ENCODE measurements at regions not wholly inside any gene's neighbourhood (a gene's known extent, or its start where the extent isn't known, plus 50 kb on each side); places are given as distances from the start of the nearest gene placed in this dataset.

DNA sequence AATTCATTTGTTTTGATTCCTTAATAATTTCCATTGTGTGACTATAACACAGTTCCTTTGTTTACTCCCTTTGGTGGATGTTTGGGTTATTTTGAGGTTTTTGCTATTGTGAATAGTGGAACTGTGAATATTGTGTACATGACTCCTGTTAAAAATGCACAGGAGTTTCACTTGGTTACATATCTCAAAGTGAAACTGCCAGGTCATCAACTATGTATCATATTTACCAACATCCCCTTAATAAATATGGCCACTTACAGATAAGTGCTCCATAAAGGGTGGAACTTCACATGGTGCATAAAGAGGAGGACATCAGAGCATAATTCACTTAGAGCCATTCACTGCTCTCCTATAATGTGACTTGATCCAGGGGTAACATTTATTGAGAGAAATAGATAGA lies 328.9 kb downstream of the SEC23A start:
- H3K27ac Mint-ChIP-seq, result no peak overlapping the region
- H3K4me3 Mint-ChIP-seq (ENCODE audit: low read depth), result no peak overlapping the region
- no peaks in the 10 kb centered on the region for H3K9me3 Mint-ChIP-seq
- H3K36me3 Mint-ChIP-seq (ENCODE audit: low read depth), result no peaks in the 10 kb centered on the region
- intact Hi-C loops (cut with micrococcal nuclease), result no loop called here
- H3K27me3 Mint-ChIP-seq (ENCODE audit: low read depth), result no peaks in the 10 kb centered on the region
- no peak for DNase-seq (ENCODE audit: low spot score)
- H3K4me1 Mint-ChIP-seq (ENCODE audit: low read depth), result no peaks in the 10 kb centered on the region

DNA sequence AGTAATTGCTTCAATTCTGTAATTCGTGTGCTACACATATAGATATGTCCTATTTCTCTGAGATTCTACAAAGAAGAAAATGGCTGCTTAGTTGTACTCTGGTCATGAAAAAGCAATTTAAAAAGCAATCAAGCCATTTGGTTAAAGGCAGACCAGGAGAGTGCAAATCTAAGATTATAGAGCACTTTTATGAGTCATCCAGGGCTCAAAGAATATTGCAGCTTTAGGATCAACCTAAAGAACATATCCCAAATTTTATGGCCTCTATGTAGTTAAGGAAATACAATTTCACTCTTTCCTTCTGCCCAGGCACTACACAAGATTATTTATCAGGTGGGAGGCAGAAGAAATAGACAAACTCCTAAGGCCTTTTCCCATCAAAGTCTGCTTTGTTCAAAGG lies 332.8 kb downstream of the SEC23A start:
- Mint-ChIP-seq H3K4me3 (ENCODE audit: low read depth) (no peak overlapping the region), H3K4me1 (ENCODE audit: low read depth) (no peaks in the 10 kb centered on the region), H3K27me3 (ENCODE audit: low read depth) (no peaks in the 10 kb centered on the region), H3K36me3 (ENCODE audit: low read depth) (no peaks in the 10 kb centered on the region), H3K27ac (no peak overlapping the region), H3K9me3 (no peaks in the 10 kb centered on the region)
- intact Hi-C loops (cut with micrococcal nuclease), result no loop called here
- no peak for DNase-seq (ENCODE audit: low spot score)

DNA sequence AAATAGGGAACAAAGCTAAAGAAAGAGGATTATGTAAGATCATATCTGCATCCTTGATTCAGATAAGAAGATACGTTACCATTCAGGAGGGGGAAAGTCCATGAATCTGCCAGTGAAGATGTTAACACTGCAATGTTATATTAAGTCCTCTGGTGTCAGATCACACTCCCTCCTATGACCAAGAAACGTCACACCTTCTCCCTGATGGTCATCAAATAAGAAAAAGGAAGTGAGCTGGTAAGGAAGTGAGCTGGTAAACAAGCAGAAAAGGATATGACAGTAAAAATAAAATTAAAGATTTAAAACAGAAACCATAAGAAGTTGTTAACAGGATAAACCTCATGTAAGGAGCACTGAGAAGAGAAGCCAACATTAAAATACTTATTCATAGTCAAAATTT lies 340.2 kb downstream of the SEC23A start:
- H3K4me1 Mint-ChIP-seq (ENCODE audit: low read depth), result no peaks in the 10 kb centered on the region
- no peak for DNase-seq (ENCODE audit: low spot score)
- intact Hi-C loops (cut with micrococcal nuclease), result no loop called here
- no peaks in the 10 kb centered on the region for H3K27me3 Mint-ChIP-seq (ENCODE audit: low read depth)
- H3K4me3 Mint-ChIP-seq (ENCODE audit: low read depth), result no peak overlapping the region
- no peaks in the 10 kb centered on the region for H3K9me3 Mint-ChIP-seq
- H3K36me3 Mint-ChIP-seq (ENCODE audit: low read depth), result no peaks in the 10 kb centered on the region
- no peak overlapping the region for H3K27ac Mint-ChIP-seq

DNA sequence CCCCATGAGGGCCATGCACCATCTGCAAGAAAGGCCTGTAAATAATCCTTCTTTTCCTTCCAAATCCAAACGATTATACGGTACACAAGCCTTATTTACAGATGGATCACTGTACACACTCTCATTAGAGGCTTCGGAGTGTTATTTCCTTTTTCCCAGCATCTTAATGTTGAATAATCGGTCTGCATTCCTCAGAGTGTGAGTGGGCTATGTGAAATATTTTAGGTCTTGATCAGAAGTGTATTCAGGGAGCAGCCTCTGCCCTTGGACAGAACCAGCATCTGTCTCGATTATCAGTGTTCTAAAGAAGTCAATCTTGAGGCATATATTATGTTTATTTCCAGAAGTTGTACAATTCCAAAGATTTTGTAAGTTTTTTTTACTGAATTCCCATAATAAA lies 340.6 kb downstream of the SEC23A start:
- H3K27ac Mint-ChIP-seq, result no peak overlapping the region
- H3K36me3 Mint-ChIP-seq (ENCODE audit: low read depth), result no peaks in the 10 kb centered on the region
- no peak for DNase-seq (ENCODE audit: low spot score)
- H3K9me3 Mint-ChIP-seq, result no peaks in the 10 kb centered on the region
- no peaks in the 10 kb centered on the region for H3K27me3 Mint-ChIP-seq (ENCODE audit: low read depth)
- intact Hi-C loops (cut with micrococcal nuclease), result no loop called here
- no peak overlapping the region for H3K4me3 Mint-ChIP-seq (ENCODE audit: low read depth)
- H3K4me1 Mint-ChIP-seq (ENCODE audit: low read depth), result no peaks in the 10 kb centered on the region

DNA sequence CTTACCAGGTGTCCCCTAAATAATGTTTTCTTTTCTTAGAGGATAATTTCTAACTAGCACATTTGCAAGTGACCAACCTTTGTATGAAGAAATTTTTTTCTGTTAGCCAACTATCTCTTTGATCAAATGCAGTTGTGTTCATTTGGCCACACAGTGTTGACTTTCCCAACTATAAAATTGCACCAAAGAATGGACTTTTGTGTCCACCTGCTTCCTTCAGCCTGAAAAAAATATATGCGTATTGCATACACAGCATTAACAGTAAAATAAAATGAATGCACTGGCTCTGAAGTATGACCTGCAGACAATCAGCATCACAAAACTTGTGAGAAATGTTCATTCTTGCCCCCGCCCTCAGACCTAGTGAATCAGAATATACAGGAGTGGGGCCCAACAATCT lies 342.0 kb downstream of the SEC23A start:
- no peak overlapping the region for H3K4me3 Mint-ChIP-seq (ENCODE audit: low read depth)
- H3K27me3 Mint-ChIP-seq (ENCODE audit: low read depth), result no peaks in the 10 kb centered on the region
- no peaks in the 10 kb centered on the region for H3K4me1 Mint-ChIP-seq (ENCODE audit: low read depth)
- intact Hi-C loops (cut with micrococcal nuclease), result no loop called here
- no peak for DNase-seq (ENCODE audit: low spot score)
- H3K27ac Mint-ChIP-seq, result no peak overlapping the region
- H3K36me3 Mint-ChIP-seq (ENCODE audit: low read depth), result no peaks in the 10 kb centered on the region
- no peaks in the 10 kb centered on the region for H3K9me3 Mint-ChIP-seq

DNA sequence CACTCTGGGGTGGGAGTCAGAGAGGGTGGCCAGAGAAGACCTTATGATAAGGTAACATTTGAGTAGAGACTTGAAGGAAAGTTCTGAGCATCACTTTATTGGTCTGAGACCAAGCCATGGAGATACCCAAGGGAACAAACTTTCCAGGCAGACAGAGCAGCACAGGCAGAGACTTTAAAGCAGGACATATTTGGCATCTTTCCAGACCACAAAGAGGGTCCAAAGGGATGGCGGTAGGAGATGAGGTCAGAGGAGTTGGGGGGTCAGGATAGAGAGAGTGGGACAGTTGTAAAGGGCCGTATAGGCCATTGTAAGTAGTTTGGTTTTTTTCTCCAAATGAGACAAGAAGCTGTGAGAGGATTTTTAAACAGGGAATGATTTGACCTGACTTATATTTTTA lies 344.4 kb downstream of the SEC23A start:
- intact Hi-C loops (cut with micrococcal nuclease), result no loop called here

DNA sequence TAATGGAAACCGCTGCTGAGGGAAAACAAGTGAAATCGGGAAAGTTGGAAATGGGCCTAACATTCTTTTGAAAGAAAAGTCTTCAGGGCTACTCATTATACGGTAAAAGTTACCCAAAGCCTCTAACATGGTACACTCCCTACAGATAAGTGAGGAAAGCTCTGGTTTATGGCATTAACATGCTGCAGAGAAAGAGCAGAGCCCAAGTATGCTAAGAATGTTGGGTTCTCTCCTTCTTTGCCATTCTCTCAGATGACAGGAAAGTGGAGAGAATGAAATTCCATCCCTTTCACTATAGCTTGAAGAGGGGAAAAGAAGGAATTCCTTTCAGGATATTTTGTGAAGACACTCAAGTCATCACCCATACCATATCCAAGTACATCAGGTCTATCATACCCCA lies 348.0 kb downstream of the SEC23A start:
- H3K27ac Mint-ChIP-seq, result no peak overlapping the region
- no peaks in the 10 kb centered on the region for H3K27me3 Mint-ChIP-seq (ENCODE audit: low read depth)
- no peaks in the 10 kb centered on the region for H3K9me3 Mint-ChIP-seq
- intact Hi-C loops (cut with micrococcal nuclease), result no loop called here
- DNase-seq (ENCODE audit: low spot score), result no peak
- no peak overlapping the region for H3K4me3 Mint-ChIP-seq (ENCODE audit: low read depth)
- H3K36me3 Mint-ChIP-seq (ENCODE audit: low read depth), result no peaks in the 10 kb centered on the region
- no peaks in the 10 kb centered on the region for H3K4me1 Mint-ChIP-seq (ENCODE audit: low read depth)

More for the DNA sequence above, 344.4 kb downstream of the SEC23A start:
- no peak for DNase-seq (ENCODE audit: low spot score)
- no peaks in the 10 kb centered on the region for H3K4me1 Mint-ChIP-seq (ENCODE audit: low read depth)
- H3K36me3 Mint-ChIP-seq (ENCODE audit: low read depth), result no peaks in the 10 kb centered on the region
- no peaks in the 10 kb centered on the region for H3K27me3 Mint-ChIP-seq (ENCODE audit: low read depth)
- H3K9me3 Mint-ChIP-seq, result no peaks in the 10 kb centered on the region
- no peak overlapping the region for H3K27ac Mint-ChIP-seq
- H3K4me3 Mint-ChIP-seq (ENCODE audit: low read depth), result no peak overlapping the region

DNA sequence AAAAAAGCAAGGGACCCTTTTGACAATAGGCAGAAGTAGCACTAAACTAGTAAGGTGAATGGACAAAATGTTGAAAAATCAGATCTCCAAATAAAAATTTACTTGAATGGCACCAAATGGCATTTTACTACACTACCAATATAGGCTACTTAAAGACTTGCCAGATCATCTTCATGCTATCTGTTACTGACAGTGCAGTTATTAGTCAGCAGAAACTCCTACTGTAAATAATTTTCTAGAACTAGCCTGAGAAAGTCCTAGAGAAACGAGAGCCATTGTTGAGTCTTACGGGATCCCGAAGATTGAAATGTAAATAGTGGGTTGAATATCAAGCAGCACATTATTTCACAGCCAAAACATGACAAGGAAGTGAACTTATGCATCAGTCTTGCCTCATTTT lies 350.3 kb downstream of the SEC23A start:
- no peak for DNase-seq (ENCODE audit: low spot score)
- no peaks in the 10 kb centered on the region for H3K4me1 Mint-ChIP-seq (ENCODE audit: low read depth)

DNA sequence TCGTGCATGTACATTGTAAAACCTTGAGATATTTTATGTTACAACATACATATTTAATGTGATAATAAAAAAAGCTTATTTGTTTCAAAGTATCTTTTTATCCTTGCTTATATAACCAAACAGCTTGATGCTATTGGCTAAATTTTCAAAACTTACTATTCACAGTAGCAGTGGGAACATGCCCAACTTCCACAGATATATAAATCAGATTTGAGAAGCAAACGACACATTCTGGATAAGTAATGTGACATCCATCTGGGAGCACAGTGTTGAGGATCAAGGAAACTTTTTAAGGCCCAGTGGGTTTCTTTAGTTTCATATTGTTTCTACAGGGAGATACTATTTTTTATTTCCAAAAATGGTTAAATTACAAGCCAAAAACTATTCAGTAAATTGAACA lies 350.7 kb downstream of the SEC23A start:
- Mint-ChIP-seq H3K27me3 (ENCODE audit: low read depth) (no peaks in the 10 kb centered on the region), H3K27ac (no peak overlapping the region), H3K4me1 (ENCODE audit: low read depth) (no peaks in the 10 kb centered on the region), H3K36me3 (ENCODE audit: low read depth) (no peaks in the 10 kb centered on the region), H3K4me3 (ENCODE audit: low read depth) (no peak overlapping the region), H3K9me3 (no peaks in the 10 kb centered on the region)
- no peak for DNase-seq (ENCODE audit: low spot score)
- intact Hi-C loops (cut with micrococcal nuclease), result no loop called here

More for the DNA sequence above, 350.3 kb downstream of the SEC23A start:
- intact Hi-C loops (cut with micrococcal nuclease), result no loop called here
- no peaks in the 10 kb centered on the region for H3K36me3 Mint-ChIP-seq (ENCODE audit: low read depth)
- H3K4me3 Mint-ChIP-seq (ENCODE audit: low read depth), result no peak overlapping the region
- no peak overlapping the region for H3K27ac Mint-ChIP-seq
- H3K9me3 Mint-ChIP-seq, result no peaks in the 10 kb centered on the region
- no peaks in the 10 kb centered on the region for H3K27me3 Mint-ChIP-seq (ENCODE audit: low read depth)

DNA sequence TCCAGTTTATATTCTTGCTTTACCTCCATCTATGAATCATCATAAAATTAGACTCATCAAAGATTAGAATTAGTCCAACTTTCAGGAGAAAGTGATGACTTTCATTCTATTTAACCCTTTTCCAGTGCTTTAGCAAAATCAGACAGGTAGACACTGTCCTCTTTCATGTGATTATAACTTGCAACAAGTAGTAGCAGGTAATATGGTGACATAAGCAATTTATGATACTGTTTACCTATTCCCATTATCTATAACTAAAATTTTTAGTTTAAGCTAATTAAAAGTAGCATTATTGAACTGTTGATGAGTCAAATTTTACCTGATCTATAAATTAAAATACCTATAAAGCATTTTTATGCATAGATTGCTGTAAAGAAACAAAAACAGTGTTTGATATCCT lies 351.6 kb downstream of the SEC23A start:
- no peak for DNase-seq (ENCODE audit: low spot score)
- H3K4me1 Mint-ChIP-seq (ENCODE audit: low read depth), result no peaks in the 10 kb centered on the region
- H3K4me3 Mint-ChIP-seq (ENCODE audit: low read depth), result no peak overlapping the region
- H3K27me3 Mint-ChIP-seq (ENCODE audit: low read depth), result no peaks in the 10 kb centered on the region
- H3K27ac Mint-ChIP-seq, result no peak overlapping the region
- H3K9me3 Mint-ChIP-seq, result no peaks in the 10 kb centered on the region
- no peaks in the 10 kb centered on the region for H3K36me3 Mint-ChIP-seq (ENCODE audit: low read depth)
- intact Hi-C loops (cut with micrococcal nuclease), result no loop called here

GRCh38 chr14:38749936-38750335 lies 353.1 kb downstream of the SEC23A start:
- H3K27me3 Mint-ChIP-seq (ENCODE audit: low read depth), result no peaks in the 10 kb centered on the region
- H3K9me3 Mint-ChIP-seq, result no peaks in the 10 kb centered on the region
- H3K36me3 Mint-ChIP-seq (ENCODE audit: low read depth), result no peaks in the 10 kb centered on the region
- no peak overlapping the region for H3K4me3 Mint-ChIP-seq (ENCODE audit: low read depth)
- intact Hi-C loops (cut with micrococcal nuclease), result no loop called here
- H3K4me1 Mint-ChIP-seq (ENCODE audit: low read depth), result no peaks in the 10 kb centered on the region
- no peak overlapping the region for H3K27ac Mint-ChIP-seq
- DNase-seq (ENCODE audit: low spot score), result no peak

- intact Hi-C loops (cut with micrococcal nuclease), result no loop called here
Measured at GRCh38 chr14:38745861-38746260, 357.2 kb downstream of the SEC23A start.

GRCh38 chr14:38743966-38744584 lies 359.0 kb downstream of the SEC23A start:
- no peak overlapping the region for H3K27ac Mint-ChIP-seq
- H3K36me3 Mint-ChIP-seq (ENCODE audit: low read depth), result no peaks in the 10 kb centered on the region
- no peaks in the 10 kb centered on the region for H3K27me3 Mint-ChIP-seq (ENCODE audit: low read depth)
- H3K4me1 Mint-ChIP-seq (ENCODE audit: low read depth), result no peaks in the 10 kb centered on the region
- intact Hi-C loops (cut with micrococcal nuclease), result no loop called here
- no peak overlapping the region for H3K4me3 Mint-ChIP-seq (ENCODE audit: low read depth)
- no peaks in the 10 kb centered on the region for H3K9me3 Mint-ChIP-seq
- no peak for DNase-seq (ENCODE audit: low spot score)

More at GRCh38 chr14:38745861-38746260, 357.2 kb downstream of the SEC23A start:
- Mint-ChIP-seq H3K36me3 (ENCODE audit: low read depth) (no peaks in the 10 kb centered on the region), H3K4me3 (ENCODE audit: low read depth) (no peak overlapping the region), H3K27me3 (ENCODE audit: low read depth) (no peaks in the 10 kb centered on the region), H3K9me3 (no peaks in the 10 kb centered on the region), H3K4me1 (ENCODE audit: low read depth) (no peaks in the 10 kb centered on the region), H3K27ac (no peak overlapping the region)
- DNase-seq (ENCODE audit: low spot score), result no peak

All from activated T-helper 2 cell treated with anti-CD3 and anti-CD28 coated beads, Interferon-gamma antibody, Interleukin-2, Interleukin-4, amounts not matched to agents 10 μg/mL and 5 μg/mL and 100 μg/mL, durations not matched to agents 14 hours and 24 hours and 36 hours (primary cell).